ENCODE measurements at regions not wholly inside any gene's neighbourhood (a gene's known extent, or its start where the extent isn't known, plus 50 kb on each side); places are given as distances from the start of the nearest gene placed in this dataset.

- DNase-seq = no peak
- Histone ChIP-seq H3K36me3 (ENCODE audit: control insufficient read depth, insufficient read depth, low read length) (no peaks in the 10 kb centered on the region), H3K27me3 (replicated peaks; ENCODE audit: control insufficient read depth, insufficient read depth, low read length) (no peaks in the 10 kb centered on the region), H3K4me1 (no peaks in the 10 kb centered on the region), H3K4me3 (ENCODE audit: low read depth, low read length) (no peak overlapping the region), H3K9me3 (no peaks in the 10 kb centered on the region)
- ChIA-PET POLR2A (no interaction called here), CTCF (no interaction called here)
- no peaks in the 10 kb centered on the region for H3K9me3 Mint-ChIP-seq (ENCODE audit: unreplicated experiment)
- no peaks in the 10 kb centered on the region for H3K36me3 Mint-ChIP-seq (ENCODE audit: insufficient read depth, unreplicated experiment)
- TF ChIP-seq CTCF (IDR thresholded peaks at IDR 0.05; ENCODE audit: insufficient read depth in 1 of 2, low read depth in 1 of 2, low read length in 1 of 2, severe bottlenecking in 1 of 2, unreplicated experiment in 1 of 2) = no peak
- intact Hi-C loops (cut with micrococcal nuclease; ENCODE audit: unreplicated experiment) = no loop called here
- H3K27me3 Mint-ChIP-seq (ENCODE audit: insufficient read depth, unreplicated experiment) = no peaks in the 10 kb centered on the region
- no peak overlapping the region for H3K27ac Mint-ChIP-seq (ENCODE audit: unreplicated experiment)
- H3K4me1 Mint-ChIP-seq (ENCODE audit: low read depth, unreplicated experiment) = no peaks in the 10 kb centered on the region
- no TSS peak for BruUV-seq (replicated peaks)
- no peak overlapping the region for H3K4me3 Mint-ChIP-seq (ENCODE audit: unreplicated experiment)
These were observed 1460.7 kb upstream of the B3GALT2 start for GRCh38 chr1:194647118-194647517.

- Mint-ChIP-seq H3K9me3 (ENCODE audit: unreplicated experiment) (peaks cover 11% of the 10 kb centered on the region), H3K4me1 (ENCODE audit: low read depth, unreplicated experiment) (no peaks in the 10 kb centered on the region), H3K4me3 (ENCODE audit: unreplicated experiment) (no peak overlapping the region), H3K27ac (ENCODE audit: unreplicated experiment) (no peak overlapping the region), H3K27me3 (ENCODE audit: insufficient read depth, unreplicated experiment) (no peaks in the 10 kb centered on the region), H3K36me3 (ENCODE audit: insufficient read depth, unreplicated experiment) (no peaks in the 10 kb centered on the region)
- Histone ChIP-seq H3K9me3 (no peaks in the 10 kb centered on the region; the same call in 1 of the 2 replicates), H3K27me3 (replicated peaks; ENCODE audit: control insufficient read depth, insufficient read depth, low read length) (no peaks in the 10 kb centered on the region), H3K4me3 (ENCODE audit: low read depth, low read length) (no peak overlapping the region), H3K4me1 (no peaks in the 10 kb centered on the region), H3K36me3 (ENCODE audit: control insufficient read depth, insufficient read depth, low read length) (no peaks in the 10 kb centered on the region)
- BruUV-seq (replicated peaks) = no TSS peak
- no peak for TF ChIP-seq CTCF (IDR thresholded peaks at IDR 0.05; ENCODE audit: insufficient read depth in 1 of 2, low read depth in 1 of 2, low read length in 1 of 2, severe bottlenecking in 1 of 2, unreplicated experiment in 1 of 2)
- ChIA-PET POLR2A (no interaction called here), CTCF (no interaction called here)
- intact Hi-C loops (cut with micrococcal nuclease; ENCODE audit: unreplicated experiment) = no loop called here
- no peak for DNase-seq
These were observed 1458.1 kb upstream of the B3GALT2 start for GRCh38 chr1:194644528-194644927.

- H3K4me1 ChIP-seq = no peaks in the 10 kb centered on the region
- Mint-ChIP-seq H3K4me3 (ENCODE audit: unreplicated experiment) (no peak overlapping the region), H3K27ac (ENCODE audit: unreplicated experiment) (no peak overlapping the region), H3K36me3 (ENCODE audit: insufficient read depth, unreplicated experiment) (no peaks in the 10 kb centered on the region), H3K27me3 (ENCODE audit: insufficient read depth, unreplicated experiment) (no peaks in the 10 kb centered on the region), H3K9me3 (ENCODE audit: unreplicated experiment) (peaks cover 11% of the 10 kb centered on the region), H3K4me1 (ENCODE audit: low read depth, unreplicated experiment) (no peaks in the 10 kb centered on the region)
- DNase-seq = no peak
- ChIA-PET CTCF (no interaction called here), POLR2A (no interaction called here)
- H3K9me3 ChIP-seq = no peaks in the 10 kb centered on the region; the same call in 1 of the 2 replicates
- no peaks in the 10 kb centered on the region for H3K36me3 ChIP-seq (ENCODE audit: control insufficient read depth, insufficient read depth, low read length)
- H3K4me3 ChIP-seq (ENCODE audit: low read depth, low read length) = no peak overlapping the region
- no TSS peak for BruUV-seq (replicated peaks)
- TF ChIP-seq CTCF (IDR thresholded peaks at IDR 0.05; ENCODE audit: insufficient read depth in 1 of 2, low read depth in 1 of 2, low read length in 1 of 2, severe bottlenecking in 1 of 2, unreplicated experiment in 1 of 2) = no peak
- no peaks in the 10 kb centered on the region for H3K27me3 ChIP-seq (replicated peaks; ENCODE audit: control insufficient read depth, insufficient read depth, low read length)
- intact Hi-C loops (cut with micrococcal nuclease; ENCODE audit: unreplicated experiment) = no loop called here
These were observed 1453.9 kb upstream of the B3GALT2 start for GRCh38 chr1:194640322-194640721.
